ENCODE measurements at regions not wholly inside any gene's neighbourhood (a gene's known extent, or its start where the extent isn't known, plus 50 kb on each side); places are given as distances from the start of the nearest gene placed in this dataset.

GRCh38 chr17:55564081-55564480 is 52.8 kb upstream of the SMIM36 start:
- TF ChIP-seq CTCF (IDR thresholded peaks at IDR 0.05) (no peak), POLR2A (IDR thresholded peaks at IDR 0.05) (no peak), EP300 (IDR thresholded peaks at IDR 0.05) (no peak)
